H1 (cell line): ENCODE measurements at regions not wholly inside any gene's neighbourhood (a gene's known extent, or its start where the extent isn't known, plus 50 kb on each side); places are given as distances from the start of the nearest gene placed in this dataset.
"Not testable (repeated sequence)": the region's sequence is repeated elsewhere in the genome, so short reads cannot be mapped to it uniquely, and the experiment has no call there.

Experiments
- CBX5 ChIP-seq: fragments of 300-800, 300-1000 bp; sonication (generic); IDR thresholded peaks from 2 replicates; pipeline ENCODE4 v1.7.1; 2016; ENCODE audit warnings: antibody characterized with exemption, low read length, low read depth
- GABPA ChIP-seq: IDR thresholded peaks from 2 replicates; pipeline ENCODE4 v1.6.1; 2011; ENCODE audit warnings: mild to moderate bottlenecking, low read length, moderate library complexity, borderline replicate concordance; ENCODE audit not compliant: insufficient read depth
- MAFK ChIP-seq: IDR thresholded peaks from 2 replicates; pipeline ENCODE4 v1.6.1; 2012; ENCODE audit warnings: low read depth, mild to moderate bottlenecking, improper control_type of control experiment, low read length
- SIN3A ChIP-seq, 2 experiments: IDR thresholded peaks in 1 of 2; conservative IDR thresholded peaks in 1 of 2; 2 replicates each; pipeline ENCODE4 v1.6.1; 2011 to 2012; ENCODE audit warnings: low read length in 2 of 2, improper control_type of control experiment in 1 of 2, low read depth in 1 of 2, mild to moderate bottlenecking in 1 of 2
- ZNF274 ChIP-seq: IDR thresholded peaks from 2 replicates; pipeline ENCODE4 v1.7.0; 2012; ENCODE audit warnings: low read length, borderline replicate concordance; ENCODE audit errors: extremely low read depth
- TF ChIP-seq, protein P1 (sequence below), 3 experiments: IDR thresholded peaks; 1 replicate in 2 of 3; 2 replicates in 1 of 3; pipeline versions ENCODE4 v1.5.1 to v1.6.1; 2011; ENCODE audit warnings: low read length in 3 of 3, mild to moderate bottlenecking in 3 of 3, inconsistent platforms in 2 of 3, low read depth in 1 of 3, moderate library complexity in 1 of 3; ENCODE audit not compliant: insufficient read depth in 1 of 3; ENCODE audit errors: control extremely low read depth in 1 of 3

DNA sequence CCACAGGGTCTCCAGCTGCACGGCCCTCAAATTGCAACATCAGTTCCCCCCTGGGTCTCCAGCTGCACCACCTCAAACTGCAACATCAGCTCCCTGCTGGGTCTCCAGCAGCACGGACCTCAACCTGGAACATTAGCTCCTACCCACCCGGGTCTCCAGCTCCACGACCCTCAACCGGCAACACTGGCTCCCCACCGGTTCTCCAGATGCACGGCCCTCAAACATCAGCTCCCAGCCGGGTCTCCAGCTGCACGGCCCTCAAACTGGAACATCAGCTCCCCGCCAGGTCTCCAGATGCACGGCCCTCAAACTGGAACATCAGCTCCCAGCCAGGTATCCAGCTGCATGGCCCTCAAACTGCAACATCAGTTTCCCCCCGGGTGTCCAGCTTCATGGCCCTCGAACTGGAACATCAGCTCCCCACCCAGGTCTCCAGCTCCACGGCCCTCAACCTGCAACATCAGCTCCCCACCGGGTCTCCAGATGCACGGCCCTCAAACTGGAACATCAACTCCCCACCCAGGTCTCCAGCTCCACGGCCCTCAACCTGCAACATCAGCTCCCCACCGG lies 94.6 kb upstream of the LPCAT1 start:
- TF ChIP-seq GABPA; CBX5; MAFK; ZNF274; SIN3A (conservative IDR thresholded peaks at IDR 0.05 in 1 of 2, IDR thresholded peaks at IDR 0.05 in 1 of 2; ENCODE audit: low read depth in 1 of 2, low read length in 2 of 2): not testable (repeated sequence)
- TF ChIP-seq, protein P1, sequence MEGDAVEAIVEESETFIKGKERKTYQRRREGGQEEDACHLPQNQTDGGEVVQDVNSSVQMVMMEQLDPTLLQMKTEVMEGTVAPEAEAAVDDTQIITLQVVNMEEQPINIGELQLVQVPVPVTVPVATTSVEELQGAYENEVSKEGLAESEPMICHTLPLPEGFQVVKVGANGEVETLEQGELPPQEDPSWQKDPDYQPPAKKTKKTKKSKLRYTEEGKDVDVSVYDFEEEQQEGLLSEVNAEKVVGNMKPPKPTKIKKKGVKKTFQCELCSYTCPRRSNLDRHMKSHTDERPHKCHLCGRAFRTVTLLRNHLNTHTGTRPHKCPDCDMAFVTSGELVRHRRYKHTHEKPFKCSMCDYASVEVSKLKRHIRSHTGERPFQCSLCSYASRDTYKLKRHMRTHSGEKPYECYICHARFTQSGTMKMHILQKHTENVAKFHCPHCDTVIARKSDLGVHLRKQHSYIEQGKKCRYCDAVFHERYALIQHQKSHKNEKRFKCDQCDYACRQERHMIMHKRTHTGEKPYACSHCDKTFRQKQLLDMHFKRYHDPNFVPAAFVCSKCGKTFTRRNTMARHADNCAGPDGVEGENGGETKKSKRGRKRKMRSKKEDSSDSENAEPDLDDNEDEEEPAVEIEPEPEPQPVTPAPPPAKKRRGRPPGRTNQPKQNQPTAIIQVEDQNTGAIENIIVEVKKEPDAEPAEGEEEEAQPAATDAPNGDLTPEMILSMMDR (IDR thresholded peaks at IDR 0.05; ENCODE audit: control extremely low read depth in 1 of 3, insufficient read depth in 1 of 3, low read depth in 1 of 3, low read length in 3 of 3): not testable (repeated sequence)
